ENCODE measurements at regions not wholly inside any gene's neighbourhood (a gene's known extent, or its start where the extent isn't known, plus 50 kb on each side); places are given as distances from the start of the nearest gene placed in this dataset.

DNA sequence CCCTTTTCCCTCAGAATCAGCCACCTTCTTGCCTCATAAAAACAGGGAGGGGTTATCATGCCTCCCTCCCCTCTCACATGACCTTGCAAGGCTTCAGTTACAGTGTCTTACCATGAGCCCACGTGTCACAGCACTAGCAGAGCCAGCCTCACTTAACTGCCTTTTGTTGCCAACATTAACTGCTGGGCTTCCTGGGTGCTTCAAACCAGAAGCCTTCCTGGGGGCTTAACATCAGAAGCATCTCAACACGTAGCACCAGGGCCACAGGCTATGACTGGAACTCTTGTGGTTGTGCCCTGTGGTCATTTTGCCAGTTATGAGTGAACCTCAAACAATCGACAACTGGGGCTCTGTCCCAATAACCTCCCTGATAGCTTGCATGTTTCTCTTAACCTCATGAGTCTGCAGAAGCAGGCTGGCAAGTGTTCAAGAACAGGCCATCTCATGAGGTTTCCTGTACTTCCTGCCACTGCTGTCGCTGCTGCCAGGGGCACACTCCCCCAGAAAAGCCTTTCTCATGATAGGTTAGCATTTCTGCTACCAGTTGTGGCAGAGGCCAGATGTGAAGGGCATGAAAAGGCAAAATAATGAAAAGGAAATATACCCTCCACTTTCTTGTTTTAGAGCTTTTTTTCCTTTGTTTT lies 132.2 kb downstream of the GLUL start (continued):
- TF ChIP-seq ZNF277 (CRISPR knock-in tag; IDR thresholded peaks at IDR 0.05; ENCODE audit: borderline replicate concordance) (no peak), ETV6 (IDR thresholded peaks at IDR 0.05; ENCODE audit: borderline replicate concordance in 1 of 2, low read depth in 2 of 2, low read length in 1 of 2) (no peak), ETV6 (CRISPR knock-in tag; IDR thresholded peaks at IDR 0.05; ENCODE audit: borderline replicate concordance) (no peak), RNF2 (IDR thresholded peaks at IDR 0.05) (peak; percentile 48; the same call in 1 of the 2 replicates), DMBX1 (CRISPR knock-in tag; IDR thresholded peaks at IDR 0.05; ENCODE audit: borderline replicate concordance) (peak; percentile 94), GATA2 (CRISPR knock-in tag; IDR thresholded peaks at IDR 0.05) (no peak), FOXA1 (IDR thresholded peaks at IDR 0.05; ENCODE audit: borderline replicate concordance) (no peak), RBFOX2 (IDR thresholded peaks at IDR 0.05; ENCODE audit: low read depth, low read length) (peak; percentile 48), ELF2 (CRISPR knock-in tag; IDR thresholded peaks at IDR 0.05) (peak; percentile 50; the same call in 1 of the 2 replicates), KLF10 (CRISPR knock-in tag; IDR thresholded peaks at IDR 0.05) (no peak), ZNF518B (CRISPR knock-in tag; IDR thresholded peaks at IDR 0.05) (no peak), NFE2L1 (tag; IDR thresholded peaks at IDR 0.05; ENCODE audit: borderline replicate concordance, low read depth) (peak; percentile 50)
- TF ChIP-seq, protein P1, sequence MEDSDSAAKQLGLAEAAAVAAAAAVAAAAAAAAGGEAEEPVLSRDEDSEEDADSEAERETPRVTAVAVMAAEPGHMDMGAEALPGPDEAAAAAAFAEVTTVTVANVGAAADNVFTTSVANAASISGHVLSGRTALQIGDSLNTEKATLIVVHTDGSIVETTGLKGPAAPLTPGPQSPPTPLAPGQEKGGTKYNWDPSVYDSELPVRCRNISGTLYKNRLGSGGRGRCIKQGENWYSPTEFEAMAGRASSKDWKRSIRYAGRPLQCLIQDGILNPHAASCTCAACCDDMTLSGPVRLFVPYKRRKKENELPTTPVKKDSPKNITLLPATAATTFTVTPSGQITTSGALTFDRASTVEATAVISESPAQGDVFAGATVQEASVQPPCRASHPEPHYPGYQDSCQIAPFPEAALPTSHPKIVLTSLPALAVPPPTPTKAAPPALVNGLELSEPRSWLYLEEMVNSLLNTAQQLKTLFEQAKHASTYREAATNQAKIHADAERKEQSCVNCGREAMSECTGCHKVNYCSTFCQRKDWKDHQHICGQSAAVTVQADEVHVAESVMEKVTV (CRISPR knock-in tag; IDR thresholded peaks at IDR 0.05), result no peak
- TF ChIP-seq, protein P2, sequence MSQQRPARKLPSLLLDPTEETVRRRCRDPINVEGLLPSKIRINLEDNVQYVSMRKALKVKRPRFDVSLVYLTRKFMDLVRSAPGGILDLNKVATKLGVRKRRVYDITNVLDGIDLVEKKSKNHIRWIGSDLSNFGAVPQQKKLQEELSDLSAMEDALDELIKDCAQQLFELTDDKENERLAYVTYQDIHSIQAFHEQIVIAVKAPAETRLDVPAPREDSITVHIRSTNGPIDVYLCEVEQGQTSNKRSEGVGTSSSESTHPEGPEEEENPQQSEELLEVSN (IDR thresholded peaks at IDR 0.05; ENCODE audit: borderline replicate concordance in 1 of 2, extremely low read depth in 1 of 2, insufficient read depth in 1 of 2, insufficient read length in 1 of 2, low read depth in 1 of 2, low read length in 1 of 2, poor library complexity in 1 of 2, severe bottlenecking in 1 of 2), result peak; percentile 85 to 88
- TF ChIP-seq, protein P3, sequence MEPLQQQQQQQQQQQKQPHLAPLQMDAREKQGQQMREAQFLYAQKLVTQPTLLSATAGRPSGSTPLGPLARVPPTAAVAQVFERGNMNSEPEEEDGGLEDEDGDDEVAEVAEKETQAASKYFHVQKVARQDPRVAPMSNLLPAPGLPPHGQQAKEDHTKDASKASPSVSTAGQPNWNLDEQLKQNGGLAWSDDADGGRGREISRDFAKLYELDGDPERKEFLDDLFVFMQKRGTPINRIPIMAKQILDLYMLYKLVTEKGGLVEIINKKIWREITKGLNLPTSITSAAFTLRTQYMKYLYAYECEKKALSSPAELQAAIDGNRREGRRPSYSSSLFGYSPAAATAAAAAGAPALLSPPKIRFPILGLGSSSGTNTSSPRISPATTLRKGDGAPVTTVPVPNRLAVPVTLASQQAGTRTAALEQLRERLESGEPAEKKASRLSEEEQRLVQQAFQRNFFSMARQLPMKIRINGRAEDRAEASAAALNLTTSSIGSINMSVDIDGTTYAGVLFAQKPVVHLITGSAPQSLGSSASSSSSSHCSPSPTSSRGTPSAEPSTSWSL (CRISPR knock-in tag; IDR thresholded peaks at IDR 0.05; ENCODE audit: borderline replicate concordance), result peak; percentile 81; the same call in 1 of the 2 replicates

Measured in K562 (cell line).